GM21367 (cell line): ENCODE measurements at regions not wholly inside any gene's neighbourhood (a gene's known extent, or its start where the extent isn't known, plus 50 kb on each side); places are given as distances from the start of the nearest gene placed in this dataset.

ENCODE experiments used
- ATAC-seq: cut with Tn5 transposase; IDR thresholded peaks from one replicate; pipeline ENCODE4 v1.9.1; 2021; ENCODE audit not compliant: unreplicated experiment

DNA sequence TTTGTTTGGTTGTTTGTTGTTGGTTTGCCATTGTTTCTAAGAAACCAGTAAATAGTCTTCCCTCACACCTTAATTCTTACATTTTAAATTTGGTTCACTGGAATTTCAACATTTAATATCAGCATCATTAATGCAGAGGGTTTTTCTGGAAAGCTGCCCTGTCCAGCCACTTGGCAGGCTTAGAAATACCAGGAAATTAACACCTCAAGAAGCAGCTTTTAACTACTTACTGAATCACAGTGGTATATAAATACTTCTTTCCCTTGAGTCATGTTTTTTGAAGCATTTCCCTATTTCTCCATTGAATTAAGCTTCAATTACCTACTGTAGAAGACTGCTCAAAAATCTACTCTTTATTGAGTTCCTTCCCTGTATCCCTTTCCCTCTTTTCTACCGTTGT, 1221.1 kb upstream of the ADGRL3 start:
- ATAC-seq, result no peak

DNA sequence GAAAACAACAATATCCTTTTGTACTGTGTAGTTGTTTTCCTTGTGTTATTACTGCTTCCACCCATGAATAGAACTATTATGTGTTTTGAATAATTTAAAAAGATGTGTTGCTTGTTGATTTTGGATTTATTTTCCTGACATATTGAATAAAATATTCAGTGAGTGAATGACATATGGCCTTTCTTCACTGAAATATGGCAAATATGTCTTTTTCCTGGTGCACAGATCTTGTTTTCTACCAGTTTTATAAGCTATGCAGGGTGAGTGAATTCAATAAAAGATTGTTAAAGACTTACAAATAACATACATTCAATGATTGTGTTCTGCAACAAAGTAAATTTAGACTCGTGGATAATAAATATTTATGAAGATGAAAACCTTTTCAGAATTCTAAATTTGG, 1216.3 kb upstream of the ADGRL3 start:
- ATAC-seq, result no peak

DNA sequence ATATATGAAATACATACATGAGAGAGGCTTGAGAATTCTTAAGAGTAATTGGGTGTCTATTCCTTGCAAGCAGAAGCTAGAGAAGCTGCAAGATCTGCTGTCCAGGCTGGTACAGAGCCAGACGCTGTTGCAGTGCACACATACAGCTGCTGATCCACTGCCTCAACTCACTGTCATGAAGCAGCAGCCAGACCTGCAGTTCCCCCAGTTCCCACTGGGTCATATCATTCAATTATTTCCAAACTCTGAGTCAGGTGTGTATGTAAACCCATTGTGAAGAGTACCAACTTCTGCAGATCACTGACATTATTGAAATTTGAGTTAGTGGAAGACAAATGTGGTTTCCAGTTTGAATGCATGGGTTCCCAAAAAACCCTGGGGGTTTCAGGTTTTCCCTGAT, 1212.8 kb upstream of the ADGRL3 start:
- no peak for ATAC-seq

DNA sequence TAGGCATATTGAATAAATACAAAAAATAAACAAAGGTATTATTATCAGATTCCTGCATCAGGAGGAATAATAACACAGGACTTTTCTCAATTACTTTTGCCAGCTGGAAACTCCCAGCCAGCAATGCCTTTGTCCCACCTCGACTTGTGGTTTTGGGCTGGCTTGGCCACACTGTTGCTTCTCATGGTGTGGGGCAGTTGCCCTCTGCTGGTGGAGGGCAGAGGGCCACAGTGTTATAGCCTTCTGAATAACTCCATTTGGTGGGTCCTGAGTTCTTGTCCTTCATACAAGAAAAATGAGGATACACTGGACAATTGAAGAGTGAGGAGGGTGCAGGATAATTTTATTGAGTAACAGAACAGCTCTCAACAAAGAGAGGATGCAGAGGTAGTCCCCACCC, 1206.0 kb upstream of the ADGRL3 start:
- no peak for ATAC-seq

DNA sequence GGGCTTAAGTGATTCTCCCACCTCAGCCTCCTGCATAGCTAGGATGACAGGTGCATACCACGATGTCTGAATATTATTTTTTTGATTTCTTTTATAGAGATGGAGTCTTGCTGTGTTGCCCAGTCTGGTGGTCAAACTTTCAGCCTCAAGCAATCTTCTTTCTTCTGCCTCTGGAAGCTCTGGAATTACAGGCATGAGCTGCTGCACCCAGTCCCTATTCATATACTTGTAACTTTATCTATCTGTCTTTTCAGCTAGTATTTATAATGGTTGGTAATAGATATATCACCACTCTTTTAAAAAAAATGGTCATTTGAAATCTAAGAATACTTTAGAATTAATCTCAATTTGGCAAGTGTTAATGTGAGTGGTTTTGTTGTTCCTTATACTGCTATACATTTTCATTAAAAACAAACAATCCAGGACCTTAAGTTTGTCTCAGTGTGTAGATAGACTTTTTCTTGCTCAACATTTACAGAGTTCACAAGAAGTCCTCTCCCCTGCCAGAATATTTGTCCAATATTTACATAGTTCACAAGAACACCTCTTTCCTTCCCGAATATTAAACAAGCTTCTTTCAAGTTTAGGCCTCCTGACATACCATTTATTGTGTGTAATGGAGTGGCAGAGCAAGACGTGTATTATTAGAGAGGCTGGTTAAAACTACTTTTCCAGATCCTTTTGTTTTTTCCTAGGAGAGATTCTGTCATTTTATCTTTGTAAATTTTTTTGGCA, 1197.4 kb upstream of the ADGRL3 start:
- ATAC-seq, result no peak

DNA sequence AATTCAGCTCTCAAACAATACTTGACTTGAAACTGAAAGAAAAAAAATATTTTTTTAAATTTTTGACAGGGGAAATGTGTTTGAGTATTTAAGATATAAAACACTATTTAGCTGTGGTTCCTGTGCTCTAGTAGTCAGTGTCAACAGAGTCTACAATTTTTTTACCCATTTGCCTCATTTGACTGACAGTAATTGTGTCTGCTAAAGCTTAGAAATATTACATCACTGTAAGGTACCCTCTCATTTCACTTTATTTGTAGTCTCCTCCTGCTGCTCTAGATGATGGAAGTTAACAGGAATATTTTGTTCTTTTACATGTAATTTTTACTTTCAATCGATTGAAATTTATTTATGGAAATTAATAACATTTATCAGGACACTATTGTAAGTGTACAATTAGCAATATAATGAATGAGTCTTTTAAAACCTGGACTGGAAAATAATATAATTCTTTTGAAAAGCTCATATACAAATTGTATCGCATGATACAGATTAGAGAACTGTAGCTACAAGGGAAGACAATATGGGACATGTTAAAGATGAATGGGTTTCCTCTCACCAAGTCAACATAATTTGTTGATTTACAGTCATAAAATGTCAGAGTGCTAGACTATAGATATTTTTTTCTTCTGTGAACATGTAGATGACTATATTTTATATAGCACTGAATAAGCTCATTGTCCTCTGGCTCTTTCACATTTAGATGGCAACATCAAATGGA, 1186.5 kb upstream of the ADGRL3 start:
- no peak for ATAC-seq

DNA sequence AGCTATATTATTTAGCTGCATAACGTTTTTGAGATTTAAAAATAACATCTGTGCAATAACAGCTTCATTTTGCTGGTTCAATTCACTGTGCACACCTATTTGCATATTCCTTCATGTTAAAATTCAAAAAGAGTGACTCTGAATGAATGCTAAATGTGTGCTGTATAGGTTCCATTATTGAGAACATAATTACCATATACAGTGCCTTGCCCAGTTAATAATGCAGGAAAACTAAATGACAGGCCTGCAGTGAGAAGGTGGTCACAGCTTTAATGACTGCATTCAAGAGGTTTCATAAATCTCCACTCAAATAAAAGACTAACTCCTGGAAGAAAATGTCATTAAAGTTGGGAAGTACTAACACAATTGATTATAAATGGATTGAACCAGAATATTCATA, 1183.2 kb upstream of the ADGRL3 start:
- ATAC-seq, result no peak

DNA sequence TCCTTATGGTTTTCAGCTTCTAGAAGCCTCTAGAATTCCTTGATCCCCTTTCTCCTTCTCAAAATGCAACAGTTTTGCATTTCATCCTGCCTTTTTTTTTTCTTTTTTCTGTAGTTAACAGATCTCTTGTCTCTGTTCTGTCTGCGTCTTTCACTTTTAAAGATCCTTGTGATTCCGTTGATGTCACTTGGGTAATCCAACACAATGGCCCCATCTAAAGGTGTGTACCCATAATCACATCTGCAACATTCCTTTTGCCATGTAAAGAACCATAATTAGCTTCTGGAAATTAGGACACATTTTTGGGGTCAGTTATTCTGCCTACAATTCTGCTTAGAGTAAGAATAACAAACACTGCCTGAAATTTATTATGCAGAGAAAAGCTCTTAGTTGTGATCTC, 1180.9 kb upstream of the ADGRL3 start:
- ATAC-seq, result no peak

DNA sequence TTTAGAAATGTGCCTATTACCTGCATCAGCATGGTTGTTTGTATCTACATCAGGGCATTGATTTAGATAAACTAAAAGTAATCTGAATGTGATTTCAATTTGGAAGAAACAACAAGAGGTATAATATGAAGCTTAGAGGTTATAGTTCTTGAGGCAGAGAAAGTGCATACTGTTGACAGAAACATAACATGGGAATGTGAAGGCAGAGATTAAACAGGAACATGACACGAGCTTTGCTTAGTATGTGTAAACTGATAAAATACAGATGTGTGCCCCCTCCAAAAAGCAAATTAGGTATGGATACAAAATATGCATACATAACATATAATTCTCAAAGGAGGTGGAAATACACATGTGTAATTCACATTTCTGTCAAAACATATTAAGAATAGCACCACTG, 1180.2 kb upstream of the ADGRL3 start:
- ATAC-seq, result no peak

DNA sequence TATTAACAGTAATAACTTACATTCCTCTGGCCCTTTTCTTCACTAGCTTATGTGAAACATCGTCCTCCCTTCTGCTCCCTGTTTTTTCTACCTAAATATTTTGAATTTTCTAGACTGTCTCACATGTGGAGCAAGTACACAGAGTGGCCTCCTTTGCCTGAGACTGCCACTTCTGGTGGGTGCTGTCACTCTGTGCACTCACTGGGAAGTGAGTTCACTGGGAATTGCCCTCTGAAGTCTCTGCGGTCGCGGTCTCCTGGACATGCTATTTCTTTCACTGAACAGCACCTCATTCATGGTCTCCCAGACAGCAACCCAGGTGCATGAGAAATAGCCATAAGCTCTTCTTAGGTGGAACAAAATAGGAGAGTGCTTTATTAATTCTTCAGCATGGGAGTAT, 1179.7 kb upstream of the ADGRL3 start:
- no peak for ATAC-seq

DNA sequence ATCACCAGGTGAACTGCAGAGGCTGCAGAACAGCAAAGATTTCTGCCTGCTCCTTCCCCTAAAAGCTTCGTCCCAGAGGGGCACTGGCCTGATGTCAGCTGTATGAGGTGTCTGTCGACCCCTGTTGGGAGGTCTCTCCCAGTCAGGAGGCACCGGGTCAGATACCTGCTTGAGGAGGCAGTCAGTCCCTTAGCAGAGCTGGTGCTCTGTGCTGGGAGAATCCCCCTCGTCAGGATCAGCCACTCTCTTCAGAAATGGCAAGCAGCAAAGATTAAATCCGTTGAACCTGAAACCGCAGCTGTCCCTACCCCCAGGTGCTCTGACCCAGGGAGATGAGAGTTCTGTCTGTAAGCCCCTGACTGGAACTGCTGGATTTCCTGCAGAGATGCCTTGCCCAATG, 1166.3 kb upstream of the ADGRL3 start:
- ATAC-seq, result no peak

DNA sequence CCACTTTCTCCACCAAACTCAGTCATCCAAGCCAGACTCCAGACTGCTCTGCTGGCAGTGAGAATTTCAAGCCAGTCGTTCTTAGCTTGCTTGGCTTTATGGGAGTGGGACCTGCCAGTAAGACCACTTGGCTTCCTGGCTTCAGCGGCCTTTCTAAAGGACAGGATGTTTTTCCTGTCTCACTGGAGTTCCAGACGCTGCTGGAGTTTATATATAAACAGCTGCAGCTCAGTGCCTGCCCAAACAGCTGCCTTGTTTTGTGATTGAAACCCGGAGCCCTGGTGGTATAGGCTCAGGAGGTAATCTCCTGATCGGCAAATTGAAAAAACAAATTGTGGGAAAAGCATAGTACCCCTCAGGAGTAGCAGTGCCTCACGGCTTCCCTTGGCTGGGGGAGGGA, 1165.8 kb upstream of the ADGRL3 start:
- no peak for ATAC-seq

DNA sequence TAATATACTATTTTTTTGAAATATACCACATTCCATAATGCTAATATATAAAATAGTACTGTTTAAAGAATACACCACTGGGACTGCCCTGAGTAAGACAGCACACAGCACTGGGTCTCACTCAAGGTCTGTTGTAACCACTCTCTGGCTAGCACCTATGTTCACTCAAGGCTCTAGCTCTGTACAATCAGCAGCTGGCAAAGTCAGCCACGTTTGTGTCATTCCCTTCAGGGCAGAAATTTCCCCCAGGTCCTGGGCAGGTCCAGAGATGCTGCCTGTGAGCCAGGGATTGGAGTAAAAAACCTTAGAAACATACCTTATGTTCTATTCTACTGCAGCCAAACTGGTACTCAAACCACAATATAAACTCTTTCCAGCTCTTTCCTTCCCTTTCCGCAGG, 1160.2 kb upstream of the ADGRL3 start:
- no peak for ATAC-seq

DNA sequence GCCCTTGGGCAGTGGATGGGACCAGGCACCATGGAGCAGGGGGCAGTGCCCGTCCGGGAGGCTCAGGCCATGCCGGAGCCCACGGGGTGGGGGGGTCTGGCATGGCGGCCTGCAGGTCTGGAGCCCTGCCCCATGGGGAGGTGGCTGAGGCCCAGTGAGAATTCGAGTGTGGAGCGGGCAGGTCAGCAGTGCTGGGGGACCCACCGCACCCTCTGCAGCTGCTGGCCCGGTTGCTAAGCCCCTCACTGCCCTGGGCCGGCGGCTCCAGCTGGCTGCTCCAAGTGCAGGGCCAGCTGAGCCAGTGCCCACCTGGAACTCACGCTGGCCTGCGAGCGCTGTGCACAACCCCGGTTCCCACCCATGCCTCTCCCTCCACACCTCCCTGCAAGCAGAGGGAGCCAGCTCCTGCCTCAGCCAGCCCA, 1157.9 kb upstream of the ADGRL3 start:
- ATAC-seq, result no peak

DNA sequence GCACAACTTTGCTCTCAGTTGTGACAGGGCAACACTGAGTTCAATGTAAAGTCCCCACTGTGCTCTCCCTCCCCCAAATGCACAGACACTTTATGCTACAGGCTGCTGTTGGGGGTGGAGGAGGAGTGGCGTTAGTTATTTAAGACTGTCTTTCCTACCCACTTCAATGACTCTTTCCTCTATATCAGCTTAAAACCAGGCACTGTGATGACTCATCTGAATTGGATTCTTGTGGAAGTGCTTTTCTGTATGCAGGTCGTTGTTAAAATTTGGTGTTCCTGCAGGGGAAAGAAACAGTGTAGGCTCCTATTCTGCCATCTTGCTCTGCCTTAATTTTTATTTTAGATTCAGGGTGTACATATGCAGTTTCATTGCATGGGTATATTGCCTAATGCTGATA, 1157.2 kb upstream of the ADGRL3 start:
- ATAC-seq, result no peak

DNA sequence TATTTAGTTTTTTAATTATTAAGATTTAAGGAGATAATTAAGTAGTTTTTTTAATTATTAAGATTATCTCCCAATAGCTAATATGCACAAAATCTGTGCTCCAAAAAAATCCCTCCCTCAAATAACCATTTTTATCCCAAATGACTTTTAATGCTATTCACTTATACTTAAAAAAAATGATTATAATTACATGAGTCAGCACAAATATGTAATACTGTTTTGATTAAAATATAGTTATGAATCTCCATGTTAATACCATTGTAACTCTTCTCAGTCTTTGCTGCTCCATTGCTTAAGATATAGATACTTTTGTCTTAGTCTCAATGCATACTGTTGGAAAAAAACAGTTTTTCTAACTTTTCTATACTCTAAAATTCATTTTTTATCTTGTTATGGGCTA, 1121.1 kb upstream of the ADGRL3 start:
- ATAC-seq, result no peak

DNA sequence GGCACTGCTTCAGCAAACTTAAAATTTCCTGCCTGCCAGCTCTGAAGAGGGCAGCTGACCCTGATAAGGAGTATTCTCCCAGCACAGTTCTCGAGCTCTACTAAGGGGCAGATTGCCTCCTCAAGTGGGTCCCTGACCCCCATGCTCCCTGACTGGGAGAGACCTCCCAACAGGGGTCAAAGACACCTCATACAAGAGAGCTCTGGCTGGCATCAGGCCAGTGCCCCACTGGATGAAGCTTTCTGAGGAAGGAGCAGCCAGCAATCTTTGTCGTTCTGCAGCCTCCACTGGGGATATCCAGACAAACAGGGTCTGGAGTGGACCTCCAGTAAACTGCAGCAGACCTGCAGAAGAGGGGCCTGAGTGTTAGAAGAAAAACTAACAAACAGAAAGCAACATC, 1118.3 kb upstream of the ADGRL3 start:
- no peak for ATAC-seq

DNA sequence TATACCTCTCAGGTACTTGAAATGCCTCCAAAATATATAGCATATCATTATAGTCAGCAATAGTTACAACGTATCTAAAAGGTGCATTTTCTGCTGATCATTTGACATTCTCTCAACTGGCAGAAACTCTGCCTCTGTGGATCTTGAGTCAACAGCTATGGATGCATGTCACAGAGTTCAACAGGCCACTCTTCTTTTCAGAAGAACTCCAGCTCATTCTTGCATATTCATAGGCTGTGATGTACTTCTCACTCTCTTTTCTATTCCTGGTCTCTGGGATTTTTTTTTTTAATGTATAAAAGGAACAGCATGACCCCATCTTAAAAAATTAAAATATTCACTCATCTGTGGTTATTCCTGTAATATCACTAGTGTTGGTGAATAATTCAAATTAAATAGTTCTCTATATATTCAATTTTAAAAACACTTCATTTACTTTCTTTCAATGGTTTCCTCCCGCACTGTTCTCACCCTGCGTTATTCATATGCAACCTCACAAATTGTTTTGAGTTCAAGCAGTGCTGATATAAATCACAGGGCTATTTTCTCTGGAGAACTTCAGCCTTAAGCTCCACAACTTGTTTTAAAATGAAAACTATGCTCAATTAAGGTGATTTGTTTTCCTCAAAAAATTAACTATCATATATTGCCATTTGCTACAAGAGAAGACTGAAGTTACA, 1111.2 kb upstream of the ADGRL3 start:
- no peak for ATAC-seq

DNA sequence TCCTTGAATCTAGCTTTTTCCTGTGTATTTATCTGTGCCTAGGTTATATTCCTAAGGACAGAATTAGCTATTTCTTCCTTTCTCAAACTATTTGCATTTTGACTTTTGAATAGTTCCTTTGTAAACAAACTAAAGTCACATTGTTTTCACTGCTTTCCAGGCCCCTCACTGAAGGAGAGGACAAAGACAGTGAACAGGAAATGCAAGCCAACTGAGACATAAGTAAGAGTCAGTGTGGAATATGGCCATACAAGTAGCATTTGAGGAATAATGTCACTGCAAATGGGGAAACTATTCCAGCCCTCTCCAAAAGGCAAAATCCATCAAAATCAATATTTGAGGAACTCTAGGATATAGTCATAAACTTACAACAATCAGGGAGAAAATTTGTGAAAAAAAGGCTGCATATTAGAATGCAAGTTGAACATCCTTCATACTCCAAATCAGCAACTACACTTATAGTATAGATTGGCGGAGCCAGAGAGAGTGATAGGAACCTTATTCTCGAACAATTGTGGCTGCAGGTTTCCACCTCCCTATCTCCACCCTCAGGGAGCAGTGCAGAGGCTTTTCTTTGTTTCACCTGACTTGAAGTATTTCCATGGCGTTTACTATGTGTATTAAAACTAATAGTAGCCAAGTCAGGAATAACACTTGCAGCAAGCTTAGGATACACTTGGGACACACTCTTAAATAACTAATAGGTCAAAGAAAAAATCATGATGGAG, 1110.4 kb upstream of the ADGRL3 start:
- ATAC-seq, result no peak

DNA sequence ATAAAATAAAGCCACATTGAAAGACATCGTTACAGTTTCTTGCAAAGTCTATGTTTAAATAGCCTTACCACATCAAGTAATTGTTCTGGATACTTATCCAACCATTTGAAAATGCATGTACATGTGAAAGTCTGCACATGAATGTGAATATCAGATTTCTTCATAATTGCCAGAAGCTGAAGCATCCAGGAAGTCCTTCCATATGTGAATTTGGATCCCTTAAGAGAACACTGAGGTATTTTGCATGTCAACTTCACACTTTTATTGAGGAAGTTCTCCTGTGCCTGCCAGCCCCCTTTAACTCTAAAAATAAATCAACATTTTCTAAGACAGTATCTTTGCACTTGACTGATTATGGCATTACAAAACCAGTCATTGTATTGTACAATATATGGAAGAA, 1103.5 kb upstream of the ADGRL3 start:
- no peak for ATAC-seq

DNA sequence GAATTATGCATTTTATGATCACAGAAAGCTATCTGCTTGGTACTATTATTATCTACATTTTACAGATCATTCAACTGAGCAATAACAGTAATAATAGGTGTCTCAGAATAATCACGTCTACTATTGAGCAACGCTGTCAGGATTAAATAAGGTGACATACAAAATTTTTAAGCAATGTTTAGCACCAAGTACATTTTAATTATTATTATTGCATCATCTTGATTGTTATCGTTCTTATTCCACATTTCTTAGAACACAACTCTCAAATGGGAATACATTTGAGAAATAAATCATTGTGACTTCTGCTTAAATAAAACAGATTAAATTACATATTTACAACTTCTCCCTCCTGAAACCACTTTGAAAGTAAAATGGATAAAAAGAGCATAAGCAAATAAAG, 1083.5 kb upstream of the ADGRL3 start:
- ATAC-seq, result no peak
